SK-N-SH treated with all-trans-retinoic acid at 6 μM for 48 hours (cell line): ENCODE measurements at regions not wholly inside any gene's neighbourhood (a gene's known extent, or its start where the extent isn't known, plus 50 kb on each side); places are given as distances from the start of the nearest gene placed in this dataset.

Experiments
- ATAC-seq: fragments of 200-7000 bp; cut with Tn5 transposase; 3 replicates; pipeline ENCODE4 v1.9.1; 2020; ENCODE audit warnings: mild to moderate bottlenecking, moderate library complexity
- ARNTL ChIP-seq: fragments of 450-650 bp; formaldehyde crosslinking; IDR thresholded peaks from 2 replicates; pipeline ENCODE4 v1.5.0; 2020; ENCODE audit warnings: low read depth, mild to moderate bottlenecking, moderate library complexity, borderline replicate concordance
- BACH2 ChIP-seq: fragments of 250-450 bp; sonication (Bioruptor Pico); IDR thresholded peaks from 2 replicates; pipeline ENCODE4 v1.9.0; 2021; ENCODE audit warnings: mild to moderate bottlenecking, borderline replicate concordance
- CREB5 ChIP-seq: fragments of 250-450 bp; sonication (Bioruptor Pico); IDR thresholded peaks from 2 replicates; pipeline ENCODE4 v1.5.1; 2020; ENCODE audit warnings: low read depth, mild to moderate bottlenecking, moderate library complexity
- CSDC2 ChIP-seq: fragments of 250-450 bp; sonication (Bioruptor Pico); IDR thresholded peaks from 2 replicates; pipeline ENCODE4 v1.5.0; 2020; ENCODE audit warnings: mild to moderate bottlenecking, moderate library complexity
- CSRNP3 ChIP-seq: fragments of 250-450 bp; sonication (Bioruptor Pico); IDR thresholded peaks from 2 replicates; pipeline ENCODE4 v1.5.1; 2021; ENCODE audit warnings: mild to moderate bottlenecking, moderate library complexity
- ESRRG ChIP-seq: fragments of 250-450 bp; sonication (Bioruptor Pico); IDR thresholded peaks from 2 replicates; pipeline ENCODE4 v1.6.1; 2021; ENCODE audit warnings: mild to moderate bottlenecking
- GLIS3 ChIP-seq: fragments of 250-450 bp; sonication (Bioruptor Pico); IDR thresholded peaks from 2 replicates; pipeline ENCODE4 v1.5.0; 2020; ENCODE audit warnings: mild to moderate bottlenecking, moderate library complexity
- ISL1 ChIP-seq: fragments of 250-450 bp; sonication (Bioruptor Pico); IDR thresholded peaks from 2 replicates; pipeline ENCODE4 v2.1.2; 2022; ENCODE audit warnings: mild to moderate bottlenecking, moderate library complexity
- OSR1 ChIP-seq: fragments of 250-450 bp; sonication (Bioruptor Pico); IDR thresholded peaks from 2 replicates; pipeline ENCODE4 v1.8.0; 2022; ENCODE audit warnings: moderate library complexity, mild to moderate bottlenecking, inconsistent platforms
- PATZ1 ChIP-seq: fragments of 250-450 bp; sonication (Bioruptor Pico); IDR thresholded peaks from 2 replicates; pipeline ENCODE4 v1.8.0; 2020; ENCODE audit warnings: mild to moderate bottlenecking, moderate library complexity, borderline replicate concordance
- POU6F1 ChIP-seq: fragments of 250-450 bp; sonication (Bioruptor Pico); IDR thresholded peaks from 2 replicates; pipeline ENCODE4 v1.8.0; 2021; ENCODE audit warnings: low read depth, mild to moderate bottlenecking, moderate library complexity, borderline replicate concordance
- PPARA ChIP-seq: fragments of 250-450 bp; sonication (Bioruptor Pico); IDR thresholded peaks from 2 replicates; pipeline ENCODE4 v1.5.0; 2020; ENCODE audit warnings: mild to moderate bottlenecking, borderline replicate concordance
- RARB ChIP-seq: fragments of 250-450 bp; sonication (Bioruptor Pico); IDR thresholded peaks from 2 replicates; pipeline ENCODE4 v1.8.0; 2021; ENCODE audit warnings: mild to moderate bottlenecking, moderate library complexity
- SNAI2 ChIP-seq: fragments of 250-450 bp; sonication (Bioruptor Pico); IDR thresholded peaks from 2 replicates; pipeline ENCODE4 v1.5.0; 2020; ENCODE audit warnings: mild to moderate bottlenecking, moderate library complexity
- TCF4 ChIP-seq: fragments of 250-450 bp; sonication (Bioruptor Pico); IDR thresholded peaks from 2 replicates; pipeline ENCODE4 v1.8.0; 2021; ENCODE audit warnings: mild to moderate bottlenecking, moderate library complexity, borderline replicate concordance
- TSHZ2 ChIP-seq: fragments of 250-450 bp; sonication (Bioruptor Pico); IDR thresholded peaks from 2 replicates; pipeline ENCODE4 v1.5.0; 2020; ENCODE audit warnings: mild to moderate bottlenecking, moderate library complexity
- ZC3H10 ChIP-seq: fragments of 250-450 bp; sonication (Bioruptor Pico); IDR thresholded peaks from 2 replicates; pipeline ENCODE4 v1.5.1; 2021; ENCODE audit warnings: mild to moderate bottlenecking, moderate library complexity
- ZFP3 ChIP-seq: fragments of 250-450 bp; sonication (Bioruptor Pico); IDR thresholded peaks from 2 replicates; pipeline ENCODE4 v1.5.0; 2020; ENCODE audit warnings: mild to moderate bottlenecking, moderate library complexity
- ZNF565 ChIP-seq: fragments of 450-650 bp; formaldehyde crosslinking; conservative IDR thresholded peaks from 2 replicates; pipeline ENCODE4 v1.5.0; 2020; ENCODE audit warnings: low read depth, mild to moderate bottlenecking, moderate library complexity
- ZNF70 ChIP-seq: fragments of 450-650 bp; formaldehyde crosslinking; IDR thresholded peaks from 2 replicates; pipeline ENCODE4 v1.5.0; 2020; ENCODE audit warnings: mild to moderate bottlenecking, moderate library complexity

- TF ChIP-seq PPARA (CRISPR knock-in tag): no peak
- no peak for TF ChIP-seq GLIS3 (CRISPR knock-in tag)
Measured at GRCh38 chr10:60463746-60464145, 74.1 kb upstream of the ANK3 start (continued).

- TF ChIP-seq ZC3H10 (CRISPR knock-in tag) (no peak), ESRRG (no peak), SNAI2 (CRISPR knock-in tag) (no peak), ZNF565 (no peak), PATZ1 (CRISPR knock-in tag) (no peak), CREB5 (CRISPR knock-in tag) (no peak), ZFP3 (CRISPR knock-in tag) (no peak), ZNF70 (CRISPR knock-in tag) (no peak), CSRNP3 (CRISPR knock-in tag) (no peak), ISL1 (CRISPR knock-in tag) (no peak), OSR1 (CRISPR knock-in tag) (no peak), PPARA (CRISPR knock-in tag) (no peak), RARB (CRISPR knock-in tag) (no peak), ARNTL (CRISPR knock-in tag) (no peak), TSHZ2 (CRISPR knock-in tag) (no peak), POU6F1 (CRISPR knock-in tag) (no peak), BACH2 (CRISPR knock-in tag) (no peak), GLIS3 (CRISPR knock-in tag) (no peak), TCF4 (no peak)
- TF ChIP-seq, all 23 proteins: peak for 0
Measured at GRCh38 chr10:60461688-60462087, 72.0 kb upstream of the ANK3 start.

GRCh38 chr10:60459701-60460457, 70.2 kb upstream of the ANK3 start:
- ATAC-seq: no peak; the same call in 2 of the 3 replicates
- TF ChIP-seq ZNF565 (no peak), GLIS3 (CRISPR knock-in tag) (no peak), OSR1 (CRISPR knock-in tag) (no peak)

More at GRCh38 chr10:60461688-60462087, 72.0 kb upstream of the ANK3 start:
- no peak for ATAC-seq

- TF ChIP-seq CSRNP3 (CRISPR knock-in tag): no peak
- no peak for TF ChIP-seq GLIS3 (CRISPR knock-in tag)
- no peak for TF ChIP-seq PPARA (CRISPR knock-in tag)
- no peak for TF ChIP-seq CSDC2 (CRISPR knock-in tag)
- no peak for TF ChIP-seq BACH2 (CRISPR knock-in tag)
- no peak for TF ChIP-seq PATZ1 (CRISPR knock-in tag)
- TF ChIP-seq ZNF565: no peak
Measured at GRCh38 chr10:60456053-60456452, 66.4 kb upstream of the ANK3 start.

More at GRCh38 chr10:60456053-60456452, 66.4 kb upstream of the ANK3 start:
- ATAC-seq: peak; percentile 44; the same call in 1 of the 3 replicates
